Colonic mucosa (tissue), 4 donors: ENCODE measurements at regions not wholly inside any gene's neighbourhood (a gene's known extent, or its start where the extent isn't known, plus 50 kb on each side); places are given as distances from the start of the nearest gene placed in this dataset.

ENCODE experiments used
- DNase-seq: peaks from one replicate; pipeline ENCODE4 v3.0.0-alpha.2; 2020
- H3K27ac ChIP-seq: fragments of 200-600 bp; one replicate; pipeline ENCODE4 v1.8.0; 2021
- H3K27me3 ChIP-seq: fragments of 200-600 bp; one replicate; pipeline ENCODE4 v1.8.0; 2021
- H3K36me3 ChIP-seq: fragments of 200-600 bp; one replicate; pipeline ENCODE4 v1.8.0; 2021
- H3K4me1 ChIP-seq: fragments of 200-600 bp; one replicate; pipeline ENCODE4 v1.8.0; 2021; ENCODE audit warnings: mild to moderate bottlenecking
- H3K4me3 ChIP-seq: fragments of 200-600 bp; one replicate; pipeline ENCODE4 v1.8.0; 2021
- H3K9ac ChIP-seq, 2 donors: one replicate each; pipeline ENCODE4 v1.7.0; 2013; ENCODE audit warnings: control low read depth in 2 of 2, low read depth in 2 of 2, low read length in 2 of 2
- H3K9me3 ChIP-seq: fragments of 200-600 bp; one replicate; pipeline ENCODE4 v1.8.0; 2021
- CTCF ChIP-seq: fragments of 200-600 bp; IDR thresholded peaks from one replicate; pipeline ENCODE4 v1.8.0; 2022; ENCODE audit warnings: antibody characterized with exemption, mild to moderate bottlenecking
- intact Hi-C: fragments of 100-400 bp; cut with DNase I; formaldehyde crosslinking; loops from one replicate; pipeline ENCODE4 v1.14.1; 2022
- donor health status: healthy.
- donor health status: DM: no; HTN: no; CAD: no.
- donor health status: DM: no; HTN: no; CAD: no.

GRCh38 chr11:32024948-32025347 lies 65.9 kb upstream of the RCN1 start:
- Histone ChIP-seq H3K9me3 (no peaks in the 10 kb centered on the region), H3K9ac (no peak overlapping the region), H3K27me3 (no peaks in the 10 kb centered on the region), H3K36me3 (no peaks in the 10 kb centered on the region), H3K4me1 (no peaks in the 10 kb centered on the region), H3K4me3 (no peak overlapping the region), H3K27ac (no peak overlapping the region)
- intact Hi-C loops: no loop called here
- no peak for DNase-seq
- TF ChIP-seq CTCF: no peak

DNA sequence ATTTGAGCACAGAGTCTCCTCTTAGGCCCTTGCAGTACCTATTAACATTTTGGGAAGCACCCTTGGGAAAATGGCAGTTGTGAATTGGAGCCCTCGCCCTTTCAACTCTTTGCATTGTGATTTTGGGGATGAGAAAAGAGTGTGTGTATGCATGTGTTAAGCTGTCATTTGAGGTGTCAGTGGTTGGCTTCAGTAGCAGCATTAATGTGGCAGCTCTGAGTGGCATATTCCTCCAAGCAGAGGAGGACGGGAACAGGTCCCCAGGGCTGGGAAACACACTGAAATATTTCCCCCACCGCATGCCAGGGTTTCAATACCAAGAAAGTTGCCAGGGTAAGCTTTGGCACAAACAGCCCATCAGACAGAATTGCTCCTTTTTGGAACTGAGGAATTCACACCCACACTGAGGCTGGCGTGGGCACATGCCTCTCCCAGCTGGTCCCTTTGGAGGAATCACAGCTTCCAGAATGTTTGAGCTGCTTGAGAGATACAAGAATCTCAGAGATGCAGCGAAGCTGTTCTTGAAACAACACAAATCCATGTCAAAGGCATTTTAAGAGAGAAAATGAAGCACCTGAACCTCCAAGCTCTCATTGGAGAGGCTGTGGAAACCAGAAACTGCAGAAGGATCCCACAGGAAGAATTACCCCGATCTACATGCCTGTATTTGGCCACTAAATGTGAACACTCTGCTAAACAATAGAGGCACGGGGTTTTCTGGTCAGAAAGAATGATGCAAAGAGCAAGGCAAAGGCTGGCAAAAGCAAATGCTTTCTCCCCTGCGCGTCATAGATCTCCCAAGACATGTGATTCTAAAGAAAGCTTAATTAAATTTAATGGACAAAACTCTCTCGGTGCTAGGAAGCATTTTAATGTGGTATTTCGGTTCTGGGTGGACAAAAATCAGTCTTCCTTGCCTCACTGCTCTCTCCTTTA lies 67.2 kb upstream of the RCN1 start:
- intact Hi-C loops: no loop called here
- TF ChIP-seq CTCF: no peak
- no peaks in the 10 kb centered on the region for H3K4me1 ChIP-seq
- no peaks in the 10 kb centered on the region for H3K9me3 ChIP-seq
- no peak overlapping the region for H3K27ac ChIP-seq
- no peak for DNase-seq
- H3K27me3 ChIP-seq: no peaks in the 10 kb centered on the region
- H3K36me3 ChIP-seq: no peaks in the 10 kb centered on the region
- H3K9ac ChIP-seq: no peak overlapping the region
- no peak overlapping the region for H3K4me3 ChIP-seq

DNA sequence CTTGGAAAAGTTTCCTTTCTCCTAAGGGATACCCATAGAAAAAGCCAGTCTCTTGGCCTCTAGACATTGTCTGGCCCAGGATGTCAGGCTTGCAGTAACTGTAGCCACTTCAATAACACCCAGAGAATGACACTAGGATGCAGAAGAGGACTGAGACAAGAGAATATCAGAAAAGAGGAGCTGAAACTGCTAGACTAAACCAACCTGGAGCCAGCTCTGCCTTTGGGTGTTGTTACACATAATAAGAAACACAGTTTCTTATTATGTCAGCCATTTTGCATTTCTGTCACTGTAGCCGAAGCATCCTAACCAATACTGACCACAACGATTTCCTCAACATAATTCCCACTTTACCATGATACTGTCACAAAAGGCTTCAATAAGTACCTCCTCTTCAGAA lies 72.2 kb upstream of the RCN1 start:
- Histone ChIP-seq H3K9ac (no peak overlapping the region), H3K4me1 (no peaks in the 10 kb centered on the region), H3K36me3 (no peaks in the 10 kb centered on the region), H3K27me3 (no peaks in the 10 kb centered on the region), H3K27ac (no peak overlapping the region), H3K4me3 (no peak overlapping the region), H3K9me3 (no peaks in the 10 kb centered on the region)
- intact Hi-C loops: no loop called here
- no peak for TF ChIP-seq CTCF
- no peak for DNase-seq

DNA sequence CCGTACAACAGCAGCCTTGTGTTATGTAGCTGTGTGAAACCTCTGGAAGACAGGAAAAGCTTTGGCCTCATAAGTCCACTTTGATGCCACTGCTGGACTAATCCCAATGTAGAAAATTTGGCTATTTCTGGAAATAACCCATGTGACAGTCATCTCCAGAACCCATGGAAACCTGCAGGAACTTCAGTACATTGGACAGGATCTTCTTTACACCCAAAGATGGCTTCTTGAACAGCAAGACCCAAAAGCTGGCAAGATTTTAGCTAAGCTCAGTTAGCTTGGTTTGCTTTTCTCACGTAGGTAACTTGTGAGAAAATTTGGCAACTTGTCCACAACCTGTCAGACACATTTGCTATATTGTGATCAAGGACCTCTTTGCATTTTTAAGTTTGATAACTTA lies 74.8 kb upstream of the RCN1 start:
- no peaks in the 10 kb centered on the region for H3K4me1 ChIP-seq
- no peak for DNase-seq
- intact Hi-C loops: no loop called here
- H3K27me3 ChIP-seq: no peaks in the 10 kb centered on the region
- no peaks in the 10 kb centered on the region for H3K36me3 ChIP-seq
- H3K4me3 ChIP-seq: no peak overlapping the region
- H3K27ac ChIP-seq: no peak overlapping the region
- H3K9ac ChIP-seq: no peak overlapping the region
- no peaks in the 10 kb centered on the region for H3K9me3 ChIP-seq
- no peak for TF ChIP-seq CTCF

- intact Hi-C loops: no loop called here
- Histone ChIP-seq H3K4me3 (no peak overlapping the region), H3K27me3 (no peaks in the 10 kb centered on the region), H3K36me3 (no peaks in the 10 kb centered on the region), H3K9ac (no peak overlapping the region), H3K27ac (no peak overlapping the region), H3K9me3 (no peaks in the 10 kb centered on the region), H3K4me1 (no peaks in the 10 kb centered on the region)
- TF ChIP-seq CTCF: no peak
- DNase-seq: no peak
These were observed 75.4 kb upstream of the RCN1 start for GRCh38 chr11:32015427-32015826.
